Sigmoid colon (tissue), 6 donors: ENCODE measurements at regions not wholly inside any gene's neighbourhood (a gene's known extent, or its start where the extent isn't known, plus 50 kb on each side); places are given as distances from the start of the nearest gene placed in this dataset.

Experiments
- DNase-seq: peaks from one replicate; pipeline ENCODE4 v3.0.0-alpha.2; 2019
- H3K27ac ChIP-seq, 4 donors: fragments of 200-600 bp; sonication (generic); one replicate each; pipeline ENCODE4 v1.5.1; 2016 to 2019; ENCODE audit warnings: mild to moderate bottlenecking in 1 of 4
- H3K27me3 ChIP-seq, 3 donors: fragments of 200-600 bp; sonication (generic); one replicate each; pipeline ENCODE4 v1.5.1; 2019; ENCODE audit warnings: mild to moderate bottlenecking in 1 of 3
- H3K36me3 ChIP-seq, 4 donors: fragments of 200-600 bp; sonication (generic); one replicate each; pipeline ENCODE4 v1.5.1; 2016 to 2019
- H3K4me1 ChIP-seq, 4 donors: fragments of 200-600 bp; sonication (generic); one replicate each; pipeline ENCODE4 v1.5.1; 2017 to 2019
- H3K4me3 ChIP-seq, 4 donors: fragments of 200-600 bp; sonication (generic); one replicate each; pipeline ENCODE4 v1.5.1; 2017 to 2019; ENCODE audit warnings: mild to moderate bottlenecking in 2 of 4, moderate library complexity in 1 of 4
- H3K9me3 ChIP-seq, 4 donors: fragments of 200-600 bp in 3 of 4; sonication (generic) in 3 of 4; one replicate each; pipeline versions ENCODE4 v1.5.1 to v1.6.1; 2013 to 2019
- CTCF ChIP-seq, 4 experiments: fragments of 450-650 bp in 3 of 4; fragments of 200-600 bp in 1 of 4; IDR thresholded peaks; one replicate each; pipeline ENCODE4 v1.5.1; 2016 to 2019; ENCODE audit warnings: antibody characterized with exemption in 4 of 4, mild to moderate bottlenecking in 3 of 4, moderate library complexity in 2 of 4
- EP300 ChIP-seq, 4 donors: sonication (generic); formaldehyde crosslinking; IDR thresholded peaks; one replicate each; pipeline ENCODE4 v1.6.1; 2017; ENCODE audit warnings: antibody characterized with exemption in 4 of 4
- POLR2A ChIP-seq, 2 donors: fragments of 450-650 bp; IDR thresholded peaks; one replicate each; pipeline ENCODE4 v1.6.1; 2016; ENCODE audit warnings: antibody characterized with exemption in 2 of 2, mild to moderate bottlenecking in 2 of 2, moderate library complexity in 2 of 2
- POLR2AphosphoS5 ChIP-seq, 4 donors: sonication (generic); formaldehyde crosslinking; IDR thresholded peaks; one replicate each; pipeline ENCODE4 v1.6.1; 2017; ENCODE audit warnings: antibody characterized with exemption in 4 of 4
- WGBS, 2 donors: extraction: QIAGEN DNeasy Blood & Tissue Kit; methylation state at CpG; one replicate each; pipeline ENCODE4 v1.1.7; 2013; 5-methylcytosine and 5-hydroxymethylcytosine counted together
- intact Hi-C: fragments of 100-400 bp; cut with DNase I; formaldehyde crosslinking; loops from one replicate; pipeline ENCODE4 v1.15.1; 2023
- donor health status: healthy with polysubstance abuse.
- donor health status: healthy.

GRCh38 chr1:203944651-203945404 lies 83.4 kb downstream of the SNRPE start:
- Histone ChIP-seq H3K9me3 (no peaks in the 10 kb centered on the region), H3K4me3 (no peak overlapping the region), H3K4me1 (no peaks in the 10 kb centered on the region), H3K27me3 (no peaks in the 10 kb centered on the region), H3K27ac (no peak overlapping the region), H3K36me3 (no peaks in the 10 kb centered on the region)
- TF ChIP-seq POLR2AphosphoS5 (IDR thresholded peaks at IDR 0.05): no peak
- TF ChIP-seq POLR2A (IDR thresholded peaks at IDR 0.05): no peak
- no peak for TF ChIP-seq EP300 (IDR thresholded peaks at IDR 0.05)
- no peak for TF ChIP-seq CTCF (IDR thresholded peaks at IDR 0.05)
- WGBS, 2 donors: 70 to 78% methylated on average over 4 of the region's 4 CpGs
- no peak for DNase-seq
- intact Hi-C loops: no loop called here

DNA sequence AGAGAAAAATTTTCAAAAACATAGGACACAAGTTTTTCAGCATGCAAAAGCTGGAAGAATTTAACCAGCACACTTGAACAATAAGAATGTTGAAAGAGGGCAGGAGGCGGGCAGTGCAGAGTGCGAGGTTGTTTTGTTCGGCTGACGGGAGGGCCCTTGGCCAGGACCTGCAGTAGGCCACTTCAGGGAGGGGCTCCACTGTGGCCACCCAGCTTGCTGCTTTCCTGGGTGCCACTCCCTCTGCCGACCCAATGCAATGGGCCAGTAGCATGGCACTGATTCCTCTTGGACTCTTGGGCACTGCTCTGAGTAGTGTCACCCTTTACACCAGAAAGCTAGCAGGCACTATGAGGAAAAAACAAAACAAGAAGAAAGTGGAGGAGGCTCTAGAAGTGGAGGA lies 92.9 kb downstream of the SNRPE start:
- DNase-seq: no peak
- Histone ChIP-seq H3K4me3 (no peak overlapping the region), H3K36me3 (no peaks in the 10 kb centered on the region), H3K4me1 (no peaks in the 10 kb centered on the region), H3K9me3 (peaks cover 0 to 3% (median under 1%) of the 10 kb centered on the region in 4 donors), H3K27me3 (no peaks in the 10 kb centered on the region), H3K27ac (no peak overlapping the region)
- intact Hi-C loops: no loop called here
- TF ChIP-seq POLR2A (IDR thresholded peaks at IDR 0.05): no peak
- TF ChIP-seq POLR2AphosphoS5 (IDR thresholded peaks at IDR 0.05): no peak
- no peak for TF ChIP-seq EP300 (IDR thresholded peaks at IDR 0.05)
- WGBS, 2 donors: 93 to 94% methylated on average over 5 of the region's 5 CpGs

- peaks cover 0 to 3% (median under 1%) of the 10 kb centered on the region in 4 donors for H3K9me3 ChIP-seq
- no peaks in the 10 kb centered on the region for H3K27me3 ChIP-seq
- no peak overlapping the region for H3K4me3 ChIP-seq
- H3K27ac ChIP-seq: no peak overlapping the region
- TF ChIP-seq POLR2A (IDR thresholded peaks at IDR 0.05): no peak
- TF ChIP-seq POLR2AphosphoS5 (IDR thresholded peaks at IDR 0.05): no peak
- 74 to 75% methylated on average over 5 of the region's 5 CpGs for WGBS, 2 donors
- intact Hi-C loops: no loop called here
- DNase-seq: no peak
- H3K4me1 ChIP-seq: no peaks in the 10 kb centered on the region
- no peaks in the 10 kb centered on the region for H3K36me3 ChIP-seq
Observed at GRCh38 chr1:203954788-203955552, 93.6 kb downstream of the SNRPE start.

DNA sequence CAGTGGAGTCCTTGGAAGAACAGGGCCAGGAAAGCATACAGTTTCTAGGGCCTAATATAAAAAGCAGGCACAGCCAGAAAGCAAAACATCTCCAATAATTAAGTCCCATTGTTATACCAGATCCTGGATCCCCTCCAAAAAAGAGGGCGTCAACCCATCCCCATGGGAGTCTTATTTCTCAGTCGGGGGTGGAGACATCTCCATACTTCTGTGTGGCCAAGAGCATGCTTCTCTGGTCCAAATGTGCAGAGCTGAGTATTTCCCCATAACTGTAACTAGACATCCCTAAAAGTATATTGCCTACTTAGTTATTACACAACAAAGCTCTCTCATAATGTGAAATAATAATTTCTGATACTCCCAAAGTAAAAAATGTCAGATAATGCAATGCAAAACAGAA lies 104.2 kb upstream of the SOX13 start:
- DNase-seq: no peak
- no peak for TF ChIP-seq POLR2A (IDR thresholded peaks at IDR 0.05)
- intact Hi-C loops: no loop called here
- H3K27ac ChIP-seq: no peak overlapping the region
- 73% methylated on average over 2 of the region's 2 CpGs for WGBS, 2 donors
- H3K27me3 ChIP-seq: no peaks in the 10 kb centered on the region
- H3K9me3 ChIP-seq: no peaks in the 10 kb centered on the region
- no peak overlapping the region for H3K4me3 ChIP-seq
- H3K36me3 ChIP-seq: no peaks in the 10 kb centered on the region
- no peaks in the 10 kb centered on the region for H3K4me1 ChIP-seq

DNA sequence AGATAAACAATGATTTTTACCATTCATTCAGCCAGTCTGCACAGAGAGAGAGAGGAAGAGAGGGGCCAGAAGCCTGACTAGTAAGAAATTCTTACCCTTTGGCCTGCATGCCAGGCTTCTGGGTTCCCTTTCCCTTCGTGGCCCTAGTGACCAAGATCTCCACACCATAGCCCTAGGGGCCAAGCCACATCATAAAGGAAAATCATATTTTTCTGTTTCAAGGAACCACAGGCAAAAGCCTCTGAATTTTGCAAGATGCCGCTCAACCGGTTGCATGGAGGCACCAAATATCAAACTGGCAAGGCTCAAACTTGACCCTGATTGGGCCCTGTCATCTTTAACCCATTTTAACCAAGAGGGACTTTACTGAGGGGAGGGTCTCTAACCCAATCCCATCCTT lies 103.1 kb upstream of the SOX13 start:
- Histone ChIP-seq H3K9me3 (peaks cover 0 to 4% (median 3%) of the 10 kb centered on the region in 4 donors), H3K27ac (no peak overlapping the region), H3K36me3 (no peaks in the 10 kb centered on the region), H3K27me3 (no peaks in the 10 kb centered on the region), H3K4me1 (no peaks in the 10 kb centered on the region), H3K4me3 (no peak overlapping the region)
- DNase-seq: no peak
- intact Hi-C loops: no loop called here
- TF ChIP-seq POLR2AphosphoS5 (IDR thresholded peaks at IDR 0.05) (no peak), CTCF (IDR thresholded peaks at IDR 0.05) (no peak), POLR2A (IDR thresholded peaks at IDR 0.05) (no peak), EP300 (IDR thresholded peaks at IDR 0.05) (no peak)
- WGBS, 2 donors: 84 to 85% methylated on average over 3 of the region's 3 CpGs

DNA sequence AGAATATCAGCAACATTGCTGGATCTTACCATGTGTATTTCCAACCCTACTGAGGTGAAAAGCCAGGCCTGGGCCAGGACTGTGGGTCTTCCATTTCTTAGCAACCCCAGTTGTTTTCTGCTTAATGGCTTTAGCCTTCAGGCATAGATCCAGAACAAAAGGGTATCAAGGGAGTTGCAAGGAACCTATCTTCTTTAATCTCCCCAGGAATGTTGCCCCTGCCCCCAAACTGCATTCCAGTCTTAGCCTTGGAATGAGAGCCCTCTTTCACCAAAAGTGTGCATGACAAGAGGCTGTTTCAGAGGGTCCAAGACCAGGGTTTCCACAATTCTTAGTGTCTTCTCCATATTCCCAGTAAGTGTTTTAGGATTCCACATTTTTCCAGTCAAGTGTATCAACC lies 87.9 kb upstream of the SOX13 start:
- H3K27ac ChIP-seq: no peak overlapping the region
- H3K36me3 ChIP-seq: no peaks in the 10 kb centered on the region
- DNase-seq: no peak
- H3K4me1 ChIP-seq: no peaks in the 10 kb centered on the region
- no peaks in the 10 kb centered on the region for H3K27me3 ChIP-seq
- no peaks in the 10 kb centered on the region for H3K9me3 ChIP-seq
- no peak overlapping the region for H3K4me3 ChIP-seq
- TF ChIP-seq CTCF (IDR thresholded peaks at IDR 0.05): no peak
- intact Hi-C loops: no loop called here
